ENCODE measurements at regions not wholly inside any gene's neighbourhood (a gene's known extent, or its start where the extent isn't known, plus 50 kb on each side); places are given as distances from the start of the nearest gene placed in this dataset.

DNA sequence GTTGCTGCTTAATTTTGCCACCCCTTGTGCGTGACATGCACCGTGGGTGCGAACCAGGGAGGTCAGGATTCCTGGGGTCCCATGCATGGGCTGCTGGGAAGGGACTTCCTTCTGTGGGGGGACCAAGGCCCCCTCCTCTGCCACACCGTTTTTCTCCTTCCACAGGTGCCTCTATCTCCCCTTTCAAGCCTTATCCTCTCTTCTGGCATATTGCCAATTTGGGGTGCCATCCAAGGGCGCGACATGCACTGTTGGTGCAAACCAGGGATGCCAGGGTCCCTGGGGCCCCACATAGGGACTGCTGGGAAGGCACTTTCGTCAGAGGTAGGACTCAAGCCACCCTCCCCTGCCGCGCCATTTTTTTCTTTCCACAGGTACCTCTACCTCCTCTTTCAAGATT lies 289.0 kb downstream of the ALG10 start:
- Histone ChIP-seq H3K4me3 (ENCODE audit: low read length) (no peak overlapping the region), H3K4me1 (ENCODE audit: control insufficient read depth, insufficient read depth, low read length) (no peaks in the 10 kb centered on the region), H3K36me3 (ENCODE audit: control insufficient read depth, insufficient read depth, low read length, severe bottlenecking) (no peaks in the 10 kb centered on the region), H3K27me3 (replicated peaks; ENCODE audit: control insufficient read depth, insufficient read depth, low read length) (no peaks in the 10 kb centered on the region), H3K9me3 (ENCODE audit: control insufficient read depth, low read length) (no peaks in the 10 kb centered on the region), H3K9ac (ENCODE audit: low read length) (no peak overlapping the region)
- no peak for DNase-seq (ENCODE audit: low read depth)

DNA sequence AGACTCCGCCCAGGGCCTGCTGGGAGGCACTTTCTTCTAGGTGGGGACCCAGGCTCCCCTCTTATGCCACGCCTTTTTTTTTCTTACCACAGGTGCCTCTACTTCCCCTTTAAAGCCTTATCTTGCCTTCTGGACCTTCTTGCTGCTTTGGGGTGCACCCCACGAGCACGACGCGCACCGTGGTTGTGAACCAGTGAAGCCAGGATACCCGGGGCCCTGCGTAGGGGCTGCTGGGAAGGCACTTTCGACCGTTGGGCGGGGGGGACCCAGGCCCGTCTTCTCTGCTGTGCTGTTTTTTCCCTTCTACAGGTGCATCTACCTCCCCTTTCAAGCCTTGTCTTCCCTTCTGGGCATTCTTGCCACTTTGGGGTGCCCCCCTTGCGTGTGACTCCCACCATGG lies 305.4 kb downstream of the ALG10 start:
- H3K4me1 ChIP-seq (ENCODE audit: control insufficient read depth, insufficient read depth, low read length), result no peaks in the 10 kb centered on the region
- DNase-seq (ENCODE audit: low read depth), result no peak
- H3K36me3 ChIP-seq (ENCODE audit: control insufficient read depth, insufficient read depth, low read length, severe bottlenecking), result no peaks in the 10 kb centered on the region
- H3K27me3 ChIP-seq (replicated peaks; ENCODE audit: control insufficient read depth, insufficient read depth, low read length), result no peaks in the 10 kb centered on the region
- no peaks in the 10 kb centered on the region for H3K9me3 ChIP-seq (ENCODE audit: control insufficient read depth, low read length)
- no peak overlapping the region for H3K9ac ChIP-seq (ENCODE audit: low read length)
- H3K4me3 ChIP-seq (ENCODE audit: low read length), result no peak overlapping the region

DNA sequence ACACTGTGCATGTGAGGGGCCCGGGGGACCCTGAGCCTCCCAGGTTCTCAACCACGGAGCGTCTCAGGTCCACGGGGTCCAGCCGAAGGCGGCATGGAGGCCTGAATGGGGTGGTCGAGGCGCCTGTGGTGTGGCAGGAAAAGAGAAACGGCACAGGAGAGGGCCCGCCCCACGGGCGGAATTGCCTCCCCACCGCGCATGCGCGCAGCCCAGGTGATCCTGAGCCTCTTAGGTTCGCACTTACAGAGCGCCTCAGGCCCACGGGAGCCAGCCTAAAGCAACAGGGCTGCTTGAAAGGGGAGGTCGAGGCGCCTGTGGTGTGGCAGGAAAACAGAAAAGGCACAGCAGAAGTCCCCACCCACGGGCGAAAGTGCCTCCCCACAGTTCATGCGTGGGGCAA lies 311.0 kb downstream of the ALG10 start:
- Histone ChIP-seq H3K4me1 (ENCODE audit: control insufficient read depth, insufficient read depth, low read length) (no peaks in the 10 kb centered on the region), H3K36me3 (ENCODE audit: control insufficient read depth, insufficient read depth, low read length, severe bottlenecking) (no peaks in the 10 kb centered on the region), H3K4me3 (ENCODE audit: low read length) (no peak overlapping the region), H3K27me3 (replicated peaks; ENCODE audit: control insufficient read depth, insufficient read depth, low read length) (no peaks in the 10 kb centered on the region), H3K9ac (ENCODE audit: low read length) (no peak overlapping the region), H3K9me3 (ENCODE audit: control insufficient read depth, low read length) (no peaks in the 10 kb centered on the region)
- no peak for DNase-seq (ENCODE audit: low read depth)

DNA sequence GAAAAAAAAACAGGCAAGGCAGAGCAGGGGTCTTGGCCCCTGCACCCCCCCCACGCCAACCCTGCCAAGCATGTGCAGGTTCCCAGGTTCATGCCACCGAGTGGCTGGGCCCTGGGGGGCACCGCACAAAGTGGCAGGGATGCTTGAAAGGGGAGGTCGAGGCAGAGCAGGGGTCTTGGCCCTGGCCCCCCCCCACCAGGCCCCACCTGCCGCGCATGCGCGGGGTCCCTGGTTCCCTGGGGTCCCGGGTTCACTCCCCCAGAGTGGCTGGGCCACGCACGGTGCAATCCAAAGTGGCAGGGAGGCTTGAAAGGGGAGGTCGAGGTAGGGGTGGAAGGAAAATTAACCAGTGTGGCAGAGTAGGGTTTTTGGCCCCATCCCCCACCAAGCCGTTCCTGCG lies 312.2 kb downstream of the ALG10 start:
- Histone ChIP-seq H3K36me3 (ENCODE audit: control insufficient read depth, insufficient read depth, low read length, severe bottlenecking) (no peaks in the 10 kb centered on the region), H3K9me3 (ENCODE audit: control insufficient read depth, low read length) (no peaks in the 10 kb centered on the region), H3K4me1 (ENCODE audit: control insufficient read depth, insufficient read depth, low read length) (no peaks in the 10 kb centered on the region), H3K27me3 (replicated peaks; ENCODE audit: control insufficient read depth, insufficient read depth, low read length) (no peaks in the 10 kb centered on the region), H3K9ac (ENCODE audit: low read length) (no peak overlapping the region), H3K4me3 (ENCODE audit: low read length) (no peak overlapping the region)
- DNase-seq (ENCODE audit: low read depth), result no peak

DNA sequence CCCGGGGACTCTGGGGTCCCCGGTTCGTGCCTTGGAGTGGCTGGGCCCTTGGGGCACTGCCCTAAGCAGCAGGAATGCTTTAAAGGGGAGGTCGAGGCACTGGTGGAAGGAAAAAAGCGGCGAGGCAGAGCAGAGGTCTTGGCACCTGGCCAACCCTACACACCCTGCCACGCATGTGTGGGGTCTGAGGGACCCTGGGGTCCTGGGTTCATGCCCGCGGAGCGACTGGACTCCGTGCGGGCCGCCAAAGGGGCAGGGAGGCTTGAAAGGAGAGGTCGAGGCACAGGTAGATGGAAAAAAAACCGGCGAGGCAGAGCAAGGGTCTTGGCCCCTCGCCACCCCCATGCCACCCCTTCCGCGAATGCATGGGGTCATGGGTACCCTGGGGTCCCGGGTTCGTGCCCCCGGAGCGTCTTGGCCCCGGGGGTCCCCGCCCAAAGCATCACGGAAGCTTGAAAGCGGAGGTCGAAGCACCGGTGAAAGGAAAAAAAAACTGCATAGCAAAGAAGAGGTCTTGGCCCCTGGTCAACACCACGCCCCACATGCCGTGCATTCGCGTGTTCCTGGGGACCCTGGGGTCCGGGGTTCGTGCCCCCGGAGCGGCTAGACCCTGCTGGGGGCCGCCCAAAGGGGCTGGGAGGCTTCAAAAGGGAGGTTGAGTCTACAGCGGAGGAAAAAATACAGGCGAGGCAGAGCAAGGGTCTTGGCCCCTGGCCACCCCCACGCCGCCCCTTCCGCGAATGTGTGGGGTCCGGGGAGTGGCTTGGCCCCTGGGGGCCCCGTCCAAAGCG lies 312.9 kb downstream of the ALG10 start:
- H3K9ac ChIP-seq (ENCODE audit: low read length), result no peak overlapping the region
- no peaks in the 10 kb centered on the region for H3K9me3 ChIP-seq (ENCODE audit: control insufficient read depth, low read length)
- no peaks in the 10 kb centered on the region for H3K4me1 ChIP-seq (ENCODE audit: control insufficient read depth, insufficient read depth, low read length)
- no peak for DNase-seq (ENCODE audit: low read depth)
- no peaks in the 10 kb centered on the region for H3K27me3 ChIP-seq (replicated peaks; ENCODE audit: control insufficient read depth, insufficient read depth, low read length)
- H3K36me3 ChIP-seq (ENCODE audit: control insufficient read depth, insufficient read depth, low read length, severe bottlenecking), result no peaks in the 10 kb centered on the region
- H3K4me3 ChIP-seq (ENCODE audit: low read length), result no peak overlapping the region

DNA sequence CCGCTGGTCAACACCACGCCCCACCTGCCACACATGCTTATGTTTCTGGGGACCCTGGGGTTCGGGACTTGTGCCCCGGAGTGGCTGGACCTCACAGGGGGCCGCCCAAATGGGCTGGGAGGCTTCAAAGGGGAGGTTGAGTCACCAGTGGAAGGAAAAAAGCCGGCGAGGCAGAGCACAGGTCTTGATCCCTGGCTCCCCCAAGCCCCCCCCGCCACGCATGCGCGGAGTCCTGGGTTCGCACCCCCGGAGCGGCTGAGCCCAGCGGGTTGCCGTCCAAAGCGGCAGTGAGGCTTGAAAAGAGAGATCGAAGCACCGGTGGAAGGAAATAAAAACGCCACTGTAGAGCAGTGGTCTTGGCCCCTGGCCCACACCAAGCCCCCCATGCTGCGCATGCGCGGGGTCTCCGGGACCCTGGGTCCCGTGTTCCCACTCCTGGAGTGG lies 313.5 kb downstream of the ALG10 start:
- Histone ChIP-seq H3K9ac (ENCODE audit: low read length) (no peak overlapping the region), H3K4me3 (ENCODE audit: low read length) (no peak overlapping the region), H3K4me1 (ENCODE audit: control insufficient read depth, insufficient read depth, low read length) (no peaks in the 10 kb centered on the region), H3K27me3 (replicated peaks; ENCODE audit: control insufficient read depth, insufficient read depth, low read length) (no peaks in the 10 kb centered on the region), H3K36me3 (ENCODE audit: control insufficient read depth, insufficient read depth, low read length, severe bottlenecking) (no peaks in the 10 kb centered on the region), H3K9me3 (ENCODE audit: control insufficient read depth, low read length) (no peaks in the 10 kb centered on the region)
- DNase-seq (ENCODE audit: low read depth), result no peak

DNA sequence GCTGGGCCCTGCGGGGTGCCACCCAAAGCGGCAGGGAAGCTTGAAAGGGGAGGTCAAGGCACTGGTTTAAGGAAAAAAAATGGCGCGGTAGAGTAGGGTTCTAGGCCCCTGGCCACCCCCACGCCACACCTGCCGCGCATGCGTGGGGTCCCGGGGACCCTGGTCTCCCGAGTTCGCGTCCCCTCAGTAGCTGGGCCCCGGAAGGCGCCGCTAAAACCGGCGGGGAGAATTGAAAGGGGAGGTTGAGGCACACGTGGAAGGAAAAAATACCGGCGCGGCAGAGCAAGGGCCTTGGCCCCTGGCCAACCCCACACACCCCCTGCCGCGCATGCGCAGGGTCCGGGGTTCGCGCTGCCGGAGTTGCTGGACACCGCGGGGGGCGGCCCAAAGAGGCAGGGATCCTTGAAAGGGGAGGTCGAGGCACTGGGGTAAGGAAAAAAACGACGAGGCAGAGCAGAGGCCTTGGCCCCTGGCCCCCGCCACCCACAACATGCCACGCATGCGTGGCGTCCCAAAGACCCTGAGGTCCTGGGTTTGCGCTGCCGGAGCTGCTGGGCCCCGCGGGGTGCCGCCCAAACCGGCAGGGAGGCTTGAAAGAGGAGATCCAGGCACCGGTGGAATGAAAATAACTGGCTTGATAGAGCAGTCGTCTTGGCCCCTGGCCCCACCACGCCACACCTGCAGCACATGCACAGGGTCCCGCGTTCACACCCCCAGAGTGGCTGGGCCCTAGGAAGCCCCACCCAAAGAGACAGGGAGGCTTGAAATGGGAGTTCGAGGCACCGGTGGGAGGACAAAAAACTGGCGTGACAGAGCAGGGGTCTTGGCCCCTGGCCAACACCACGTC lies 314.5 kb downstream of the ALG10 start:
- no peaks in the 10 kb centered on the region for H3K36me3 ChIP-seq (ENCODE audit: control insufficient read depth, insufficient read depth, low read length, severe bottlenecking)
- H3K4me3 ChIP-seq (ENCODE audit: low read length), result no peak overlapping the region
- no peak overlapping the region for H3K9ac ChIP-seq (ENCODE audit: low read length)
- no peaks in the 10 kb centered on the region for H3K4me1 ChIP-seq (ENCODE audit: control insufficient read depth, insufficient read depth, low read length)
- DNase-seq (ENCODE audit: low read depth), result no peak
- H3K9me3 ChIP-seq (ENCODE audit: control insufficient read depth, low read length), result no peaks in the 10 kb centered on the region
- H3K27me3 ChIP-seq (replicated peaks; ENCODE audit: control insufficient read depth, insufficient read depth, low read length), result no peaks in the 10 kb centered on the region

DNA sequence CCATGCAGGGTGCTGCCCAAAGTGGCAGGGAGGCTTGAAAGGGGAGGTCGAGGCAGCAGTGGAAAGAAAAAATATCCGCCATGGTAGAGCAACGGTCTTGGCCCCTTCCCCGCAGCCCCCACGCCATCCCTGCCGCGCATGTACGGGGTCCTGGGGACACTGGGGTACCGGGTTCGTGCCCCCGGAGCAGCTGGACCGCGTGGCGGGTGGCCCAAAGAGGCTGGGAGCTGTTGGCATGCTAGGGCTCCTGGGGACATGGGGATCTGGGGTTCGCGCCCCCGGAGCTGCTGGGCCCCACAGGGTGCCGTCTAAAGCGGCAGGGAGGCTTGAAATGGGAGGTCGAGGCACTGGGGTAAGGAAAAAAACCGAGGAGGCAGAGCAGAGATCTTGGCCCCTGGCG lies 316.5 kb downstream of the ALG10 start:
- Histone ChIP-seq H3K36me3 (ENCODE audit: control insufficient read depth, insufficient read depth, low read length, severe bottlenecking) (no peaks in the 10 kb centered on the region), H3K4me3 (ENCODE audit: low read length) (no peak overlapping the region), H3K9me3 (ENCODE audit: control insufficient read depth, low read length) (no peaks in the 10 kb centered on the region), H3K9ac (ENCODE audit: low read length) (no peak overlapping the region), H3K27me3 (replicated peaks; ENCODE audit: control insufficient read depth, insufficient read depth, low read length) (no peaks in the 10 kb centered on the region), H3K4me1 (ENCODE audit: control insufficient read depth, insufficient read depth, low read length) (no peaks in the 10 kb centered on the region)
- DNase-seq (ENCODE audit: low read depth), result no peak

DNA sequence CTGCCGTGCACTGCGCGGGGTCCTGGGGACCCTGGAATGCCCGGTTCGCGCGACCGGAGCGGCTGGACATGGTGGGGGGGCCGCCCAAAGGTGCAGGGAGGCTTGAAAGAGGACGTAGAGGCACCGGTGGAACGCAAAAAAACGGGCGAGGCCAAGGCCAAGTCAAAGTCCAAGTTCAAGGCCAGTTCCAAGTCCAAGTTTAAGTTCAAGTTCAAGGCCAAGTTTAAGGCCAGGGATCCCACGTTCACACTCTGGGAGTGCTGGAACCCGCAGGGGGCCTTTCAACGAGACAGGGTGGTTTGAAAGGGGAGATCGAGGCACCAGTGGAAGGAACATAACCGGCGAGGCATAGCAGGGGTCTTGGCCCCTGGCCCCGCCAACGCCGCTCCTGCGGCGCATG lies 317.6 kb downstream of the ALG10 start:
- no peak overlapping the region for H3K9ac ChIP-seq (ENCODE audit: low read length)
- H3K27me3 ChIP-seq (replicated peaks; ENCODE audit: control insufficient read depth, insufficient read depth, low read length), result no peaks in the 10 kb centered on the region
- H3K36me3 ChIP-seq (ENCODE audit: control insufficient read depth, insufficient read depth, low read length, severe bottlenecking), result no peaks in the 10 kb centered on the region
- no peak for DNase-seq (ENCODE audit: low read depth)
- no peaks in the 10 kb centered on the region for H3K4me1 ChIP-seq (ENCODE audit: control insufficient read depth, insufficient read depth, low read length)
- H3K9me3 ChIP-seq (ENCODE audit: control insufficient read depth, low read length), result no peaks in the 10 kb centered on the region
- H3K4me3 ChIP-seq (ENCODE audit: low read length), result no peak overlapping the region

DNA sequence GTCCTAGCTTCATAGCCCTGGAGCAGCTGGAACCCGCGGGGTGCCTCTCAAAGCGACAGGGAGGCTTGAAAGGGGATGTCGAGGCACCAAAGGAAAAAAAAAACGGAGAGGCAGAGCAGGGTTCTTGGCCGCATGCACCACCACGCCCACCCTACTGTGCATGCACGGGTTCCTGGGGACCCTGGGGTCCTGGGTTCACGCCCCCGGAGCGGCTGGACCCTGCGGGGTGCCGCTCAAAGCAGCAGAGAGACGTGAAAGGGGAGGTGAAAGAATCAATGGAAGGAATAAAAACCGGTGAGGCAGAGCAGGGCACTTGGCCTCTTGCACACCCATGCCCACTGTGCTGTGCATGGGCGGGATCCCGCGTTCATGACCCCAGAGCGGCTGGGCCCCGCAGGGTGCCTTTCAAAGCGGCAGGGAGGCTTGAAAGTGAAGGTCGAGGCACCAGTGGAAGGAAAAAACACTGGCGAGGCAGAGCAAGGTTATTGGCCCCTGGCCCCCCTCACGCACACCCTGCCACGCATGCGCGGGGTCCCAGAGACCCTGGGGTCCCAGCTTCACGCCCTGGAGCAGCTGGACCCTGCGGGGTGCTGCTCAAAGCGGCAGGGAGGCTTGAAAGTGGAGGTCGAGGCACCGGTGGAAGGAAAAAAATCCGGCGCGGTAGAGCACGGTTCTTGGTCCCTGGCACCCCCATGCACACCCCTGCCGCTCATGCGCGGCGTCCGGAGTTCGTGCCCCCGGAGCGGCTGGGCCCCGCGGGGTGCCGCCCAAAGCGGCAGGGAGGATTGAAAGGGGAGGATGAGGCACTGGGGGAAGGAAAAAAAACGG lies 318.5 kb downstream of the ALG10 start:
- no peaks in the 10 kb centered on the region for H3K9me3 ChIP-seq (ENCODE audit: control insufficient read depth, low read length)
- H3K36me3 ChIP-seq (ENCODE audit: control insufficient read depth, insufficient read depth, low read length, severe bottlenecking), result no peaks in the 10 kb centered on the region

DNA sequence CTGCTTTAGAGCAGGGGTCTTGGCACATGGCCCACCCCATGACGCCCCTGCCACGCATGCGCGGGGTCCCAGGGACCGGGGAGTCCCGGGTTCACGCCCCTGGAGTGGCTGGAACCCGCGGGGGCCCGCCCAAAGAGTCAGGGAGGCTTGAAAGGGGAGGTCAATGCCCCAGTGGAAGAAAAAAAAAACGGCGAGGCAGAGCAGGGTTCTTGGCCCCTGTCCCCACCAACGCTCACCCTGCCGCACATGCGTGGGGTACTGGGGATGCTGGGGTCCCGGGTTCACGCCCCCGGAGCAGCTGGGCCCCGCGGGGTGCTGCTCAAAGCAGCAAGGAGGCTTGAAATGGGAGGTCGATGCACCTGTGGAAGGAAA lies 319.1 kb downstream of the ALG10 start:
- Histone ChIP-seq H3K36me3 (ENCODE audit: control insufficient read depth, insufficient read depth, low read length, severe bottlenecking) (no peaks in the 10 kb centered on the region), H3K9ac (ENCODE audit: low read length) (no peak overlapping the region), H3K27me3 (replicated peaks; ENCODE audit: control insufficient read depth, insufficient read depth, low read length) (no peaks in the 10 kb centered on the region), H3K9me3 (ENCODE audit: control insufficient read depth, low read length) (no peaks in the 10 kb centered on the region), H3K4me1 (ENCODE audit: control insufficient read depth, insufficient read depth, low read length) (no peaks in the 10 kb centered on the region), H3K4me3 (ENCODE audit: low read length) (no peak overlapping the region)
- DNase-seq (ENCODE audit: low read depth), result no peak

More for the DNA sequence above, 318.5 kb downstream of the ALG10 start:
- H3K27me3 ChIP-seq (replicated peaks; ENCODE audit: control insufficient read depth, insufficient read depth, low read length), result no peaks in the 10 kb centered on the region
- H3K4me3 ChIP-seq (ENCODE audit: low read length), result no peak overlapping the region
- DNase-seq (ENCODE audit: low read depth), result no peak
- no peaks in the 10 kb centered on the region for H3K4me1 ChIP-seq (ENCODE audit: control insufficient read depth, insufficient read depth, low read length)
- H3K9ac ChIP-seq (ENCODE audit: low read length), result no peak overlapping the region

Measured in adipocyte (in vitro differentiated cells).